NCI-H187 treated with DMSO at 0.1 percent for 48 hours (cell line): ENCODE measurements at regions not wholly inside any gene's neighbourhood (a gene's known extent, or its start where the extent isn't known, plus 50 kb on each side); places are given as distances from the start of the nearest gene placed in this dataset.
A peak's percentile ranks its signal among the peaks of the same experiment; 100 is the strongest.
"Not testable (repeated sequence)": the region's sequence is repeated elsewhere in the genome, so short reads cannot be mapped to it uniquely, and the experiment has no call there.

Experiments
- DNase-seq: peaks from one replicate; lab custom pipeline; 2025; lab: John Stamatoyannopoulos, UW

DNA sequence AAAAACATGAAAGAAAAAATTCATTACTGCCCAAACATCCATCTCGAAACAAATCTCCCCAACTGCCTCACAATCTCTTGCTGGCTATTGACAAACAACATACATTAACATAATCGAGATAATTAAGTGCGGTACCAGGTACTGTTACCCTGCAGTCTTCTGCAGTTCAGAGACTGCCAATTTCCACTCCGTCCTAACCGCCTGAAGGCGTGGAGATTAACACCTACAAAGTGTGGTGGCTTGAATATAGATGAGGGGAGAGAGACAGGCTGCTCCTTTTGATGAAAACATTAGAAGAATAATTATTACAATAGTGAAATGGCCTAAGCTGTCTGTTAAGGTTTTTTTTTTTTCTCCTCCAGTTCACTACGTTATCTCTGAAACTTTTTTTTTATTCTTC lies 258.9 kb upstream of the SOX4 start:
- no peak for DNase-seq

- no peak for DNase-seq
Observed at GRCh38 chr6:21335591-21335990, 258.0 kb upstream of the SOX4 start.

GRCh38 chr6:21337263-21337662 lies 256.3 kb upstream of the SOX4 start:
- DNase-seq: no peak

DNA sequence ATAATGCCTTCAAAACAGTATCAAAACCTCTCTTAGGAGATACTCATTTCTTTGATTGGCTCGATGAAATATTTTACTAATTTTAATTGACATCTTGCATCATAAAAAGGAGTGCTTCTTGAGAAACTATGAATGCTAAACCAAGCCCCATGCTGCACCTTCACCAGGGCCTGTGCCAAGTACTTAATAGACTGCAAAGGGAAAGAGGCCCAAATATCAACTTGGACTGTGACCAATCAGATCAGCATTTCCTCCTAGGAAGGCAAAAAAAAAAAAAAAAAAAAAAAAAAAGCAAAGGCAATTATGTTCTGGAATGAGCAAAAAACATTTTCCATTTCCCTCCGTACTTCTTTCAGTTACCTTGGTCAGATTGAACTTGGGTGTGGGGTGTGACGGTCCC lies 253.0 kb upstream of the SOX4 start:
- DNase-seq: no peak

DNA sequence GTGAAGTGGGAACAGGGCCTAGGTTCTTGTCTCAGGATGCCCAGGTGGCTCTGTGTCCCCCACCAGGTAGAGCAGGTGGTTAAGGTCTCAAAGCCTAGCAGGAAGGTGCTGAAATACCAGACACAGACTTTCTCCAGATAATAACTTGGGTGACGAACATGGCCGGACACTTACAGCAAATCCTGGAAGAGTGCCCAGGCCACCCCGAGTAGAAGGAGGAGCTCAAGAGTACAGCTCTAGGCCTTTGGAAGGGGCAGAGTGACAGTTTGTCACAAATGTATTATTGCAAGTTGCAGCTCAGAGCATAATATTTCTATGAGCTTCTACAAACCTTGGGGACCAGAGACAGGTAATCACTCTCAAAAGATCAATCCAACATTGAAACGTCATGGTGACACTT lies 251.6 kb upstream of the SOX4 start:
- DNase-seq: no peak

DNA sequence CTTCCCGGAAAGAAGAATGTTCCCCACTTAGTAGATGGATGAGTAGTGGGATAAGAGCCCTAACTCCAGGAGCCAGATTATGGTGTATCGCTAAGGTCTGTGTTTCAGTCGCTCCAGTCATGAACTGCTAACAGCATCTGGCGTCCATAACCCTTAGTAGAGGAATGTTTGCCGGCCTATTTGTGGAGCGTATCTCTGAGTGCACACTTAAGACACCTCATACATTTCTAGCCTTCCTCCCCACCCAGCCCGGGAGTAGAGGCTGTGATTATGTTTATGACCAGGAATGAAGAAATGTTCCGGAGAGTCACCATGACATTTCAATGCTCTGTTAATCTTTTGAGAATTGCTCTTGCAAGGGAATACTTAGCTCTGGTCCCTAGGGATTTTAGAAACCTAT lies 251.1 kb upstream of the SOX4 start:
- no peak for DNase-seq

DNA sequence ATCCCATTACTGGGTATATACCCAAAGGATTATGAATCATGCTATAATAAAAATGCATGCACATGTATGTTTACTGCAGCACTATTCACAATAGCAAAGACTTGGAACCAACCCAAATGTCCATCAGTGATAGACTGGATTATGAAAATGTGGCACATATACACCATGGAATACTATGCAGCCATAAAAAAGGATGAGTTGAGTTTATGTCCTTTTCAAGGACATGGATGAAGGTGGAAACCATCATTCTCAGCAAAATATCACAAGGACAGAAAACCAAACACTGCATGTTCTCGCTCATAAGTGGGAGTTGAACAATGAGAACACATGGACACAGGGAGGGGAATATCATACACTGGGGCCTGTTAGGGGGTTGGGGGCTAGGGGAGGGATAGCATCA lies 247.8 kb upstream of the SOX4 start:
- not testable (repeated sequence) for DNase-seq

- DNase-seq: no peak
Observed at GRCh38 chr6:21348146-21348503, 245.4 kb upstream of the SOX4 start.

GRCh38 chr6:21348504-21349195 lies 244.9 kb upstream of the SOX4 start:
- peak; percentile 21 for DNase-seq

GRCh38 chr6:21349834-21350233 lies 243.7 kb upstream of the SOX4 start:
- DNase-seq: no peak

DNA sequence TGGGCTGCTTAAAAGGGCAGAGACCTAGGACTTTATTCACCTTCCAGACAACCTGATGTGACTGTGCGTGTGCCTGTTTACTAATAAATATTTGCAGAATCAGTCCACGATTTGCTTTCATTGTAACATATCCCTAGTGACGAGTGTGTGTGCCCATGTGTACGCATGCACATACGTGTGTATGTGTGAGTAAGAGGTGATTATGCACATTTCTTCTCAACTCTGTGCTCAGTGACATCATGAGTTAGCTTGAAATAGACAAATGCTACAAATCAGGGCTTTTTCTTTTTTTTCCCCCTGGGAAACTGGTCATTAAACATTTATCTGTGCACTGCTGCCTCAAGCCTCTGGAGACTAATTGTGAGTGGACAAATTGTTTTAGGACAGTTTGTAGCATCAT lies 242.6 kb upstream of the SOX4 start:
- no peak for DNase-seq

DNA sequence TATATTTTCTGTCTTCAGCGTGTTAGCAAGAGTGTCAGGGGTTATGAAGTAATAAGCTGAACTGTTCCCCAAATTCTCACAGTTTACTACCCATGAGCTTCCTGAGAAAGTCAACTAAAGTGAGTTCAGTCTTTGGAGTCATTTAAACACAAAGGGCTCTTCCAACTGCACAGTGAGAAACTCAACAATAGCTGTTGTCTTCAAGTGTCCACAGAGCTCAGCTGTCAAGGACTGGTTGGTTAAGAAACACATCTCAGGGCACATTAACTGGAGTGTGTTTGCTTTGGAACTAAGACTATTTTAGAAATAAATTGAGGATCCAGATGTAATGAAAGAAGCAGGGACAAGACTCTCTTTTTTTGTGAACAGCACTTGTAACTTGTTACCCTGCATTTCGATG lies 241.4 kb upstream of the SOX4 start:
- DNase-seq: peak; percentile 30

- no peak for DNase-seq
Observed at GRCh38 chr6:21354805-21355238, 238.7 kb upstream of the SOX4 start.

DNA sequence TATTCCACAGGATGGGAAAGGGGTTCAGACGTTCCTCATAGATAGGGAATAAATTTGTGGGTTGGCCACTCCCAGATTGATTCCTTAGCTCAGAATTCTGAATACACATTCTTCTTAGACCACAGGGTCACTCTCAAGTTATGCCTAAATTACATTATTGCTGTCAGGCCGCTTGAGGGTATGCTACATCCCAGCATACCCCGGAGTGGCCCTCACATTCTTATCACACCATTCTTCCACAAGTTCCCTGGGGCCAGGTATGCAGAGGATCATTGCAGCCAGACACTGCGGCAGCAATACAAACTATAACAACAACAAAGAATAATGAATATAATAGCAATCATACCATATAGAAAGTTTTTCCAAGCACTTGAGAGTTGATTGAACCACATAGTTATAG lies 237.9 kb upstream of the SOX4 start:
- no peak for DNase-seq

DNA sequence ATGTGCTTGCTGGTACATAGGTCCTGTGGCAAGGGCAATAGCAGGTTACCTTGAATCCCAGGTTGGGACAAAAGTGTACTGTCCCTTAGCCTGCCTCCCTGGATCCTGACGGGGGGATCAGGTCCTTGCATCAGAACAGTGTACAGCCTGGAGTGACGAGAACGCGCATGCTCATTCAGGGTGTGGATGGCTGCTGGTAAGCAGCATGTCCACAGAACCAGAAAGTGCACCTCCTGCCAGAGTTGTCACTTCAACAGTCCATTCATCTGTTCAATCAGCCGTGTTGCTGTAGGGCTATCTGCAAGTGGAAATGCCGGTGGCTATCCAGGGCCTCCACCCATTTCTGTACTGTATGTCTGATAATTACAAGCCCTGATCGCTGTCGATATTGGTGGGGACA lies 236.3 kb upstream of the SOX4 start:
- no peak for DNase-seq

GRCh38 chr6:21359926-21360325 lies 233.6 kb upstream of the SOX4 start:
- DNase-seq: no peak

DNA sequence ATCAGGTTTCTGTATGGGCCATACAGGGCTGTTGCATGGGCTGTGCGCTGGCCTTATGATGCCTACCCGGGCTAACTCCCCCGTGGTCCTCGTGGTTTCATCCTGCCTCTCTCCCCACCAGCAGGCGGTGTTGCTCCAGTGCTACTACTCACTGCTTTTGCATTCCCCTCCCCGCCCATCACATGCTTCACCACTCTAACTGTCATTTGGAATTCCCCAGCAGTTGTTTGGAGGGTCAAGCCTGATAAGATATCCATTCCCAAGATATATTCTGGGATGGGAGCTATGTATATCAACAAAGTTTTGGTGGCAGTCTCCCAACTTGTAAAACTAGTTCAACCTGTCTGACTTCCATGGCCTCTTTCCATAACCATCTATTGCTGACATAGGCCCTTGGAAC lies 233.2 kb upstream of the SOX4 start:
- no peak for DNase-seq

- no peak for DNase-seq
Observed at GRCh38 chr6:21367148-21367547, 226.4 kb upstream of the SOX4 start.

DNA sequence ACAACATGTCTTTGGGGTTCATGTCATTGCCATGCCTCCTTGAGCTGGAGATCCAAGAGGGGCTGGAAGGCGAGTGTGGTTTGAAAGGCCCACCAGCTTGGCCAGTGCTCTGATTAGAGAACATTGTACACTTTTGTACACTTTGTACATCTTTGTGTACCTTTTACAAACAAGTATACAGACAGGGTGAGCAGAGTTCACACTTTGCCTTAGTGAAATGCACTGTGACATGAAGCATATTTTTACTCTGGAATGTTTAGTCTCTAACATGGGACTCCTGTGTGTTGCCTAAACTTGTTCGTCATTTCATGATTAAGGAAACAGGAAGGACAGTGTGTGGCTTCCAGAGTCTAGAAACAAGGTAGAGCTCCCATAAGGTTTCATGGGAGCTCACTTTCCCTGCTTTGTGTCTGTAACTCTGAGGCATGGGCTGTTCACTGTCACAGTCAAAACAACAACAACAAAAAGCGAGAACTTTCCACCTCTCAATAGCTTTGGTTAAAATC lies 225.8 kb upstream of the SOX4 start:
- DNase-seq: no peak

DNA sequence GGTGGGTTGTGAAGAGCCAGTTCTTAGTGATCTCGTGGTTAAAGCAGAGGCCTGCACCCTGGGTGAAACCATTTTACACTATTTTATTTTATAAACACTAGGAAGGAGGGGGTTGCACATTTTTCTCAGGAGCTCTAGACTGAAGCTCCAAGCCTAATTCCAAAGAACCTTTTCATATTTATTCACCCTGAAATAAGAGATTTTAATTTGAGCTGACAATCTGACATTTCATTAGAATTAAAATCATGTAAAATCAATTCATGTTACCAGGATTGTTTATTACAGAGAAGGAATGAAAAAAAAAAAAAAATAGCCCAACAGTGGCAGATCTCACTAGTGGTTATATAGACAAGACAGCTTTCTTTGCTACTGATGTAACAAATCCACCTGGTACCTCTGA lies 222.5 kb upstream of the SOX4 start:
- no peak for DNase-seq

- DNase-seq: no peak
Observed at GRCh38 chr6:21371676-21372171, 221.8 kb upstream of the SOX4 start.

DNA sequence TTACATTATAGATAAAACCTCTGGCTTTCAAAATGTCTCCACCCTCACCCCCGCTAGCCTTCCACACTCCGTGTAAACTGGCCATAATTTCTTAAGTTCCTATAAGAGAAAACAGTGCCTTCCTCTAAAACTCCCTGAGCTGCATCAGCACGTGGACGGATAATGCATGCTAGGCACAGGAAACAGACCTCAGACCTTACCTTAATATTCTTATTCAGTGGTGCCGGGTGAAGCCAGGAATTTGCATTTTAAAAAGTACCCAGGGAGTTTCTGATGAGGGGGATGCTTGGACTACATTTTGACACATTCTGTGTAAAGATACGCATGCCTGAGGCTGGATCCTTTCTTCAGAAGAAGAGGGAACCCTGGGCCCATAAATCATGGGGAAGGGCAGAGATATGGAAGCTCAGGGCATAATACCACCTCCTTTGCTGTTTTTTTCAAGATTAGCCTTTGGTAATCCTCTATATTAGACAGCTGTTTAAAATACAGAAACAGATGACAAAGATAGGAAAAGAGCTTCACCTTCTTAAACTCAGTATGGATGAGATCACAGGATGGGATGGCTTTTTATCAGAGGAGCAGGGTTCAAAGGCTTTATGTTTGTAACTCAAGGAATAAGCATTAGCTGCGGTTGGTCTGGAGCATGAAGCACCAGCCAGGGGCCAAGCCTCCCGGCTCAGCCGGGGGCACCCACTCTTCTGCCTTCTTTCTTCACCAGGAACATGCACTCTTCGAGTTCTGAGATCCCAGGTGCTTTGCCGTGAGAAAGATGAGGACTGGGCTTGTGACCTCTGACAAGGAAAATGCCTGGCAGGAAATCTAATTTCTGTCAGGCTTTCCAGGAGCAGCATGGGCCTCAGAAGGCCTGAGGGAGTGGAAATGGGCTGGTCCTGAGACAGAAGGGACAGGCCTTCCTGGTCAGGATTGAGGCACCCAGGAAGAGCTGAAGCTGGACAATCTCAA lies 218.1 kb upstream of the SOX4 start:
- DNase-seq: no peak

- no peak for DNase-seq
Observed at GRCh38 chr6:21377356-21377755, 216.2 kb upstream of the SOX4 start.
